ENCODE measurements at regions not wholly inside any gene's neighbourhood (a gene's known extent, or its start where the extent isn't known, plus 50 kb on each side); places are given as distances from the start of the nearest gene placed in this dataset.

GRCh38 chr7:22625251-22625650 lies 101.7 kb upstream of the IL6 start:
- DNase-seq (ENCODE audit: low read depth in 2 of 2) = no peak

- no peak for DNase-seq (ENCODE audit: low read depth in 2 of 2)
These were observed 102.2 kb upstream of the IL6 start for GRCh38 chr7:22624781-22625180.

- no peak for DNase-seq (ENCODE audit: low read depth in 2 of 2)
These were observed 104.7 kb upstream of the IL6 start for GRCh38 chr7:22622116-22622785.

GRCh38 chr7:22618528-22618927 lies 108.5 kb upstream of the IL6 start:
- DNase-seq (ENCODE audit: low read depth in 2 of 2) = no peak

GRCh38 chr7:22617166-22617565 lies 109.8 kb upstream of the IL6 start:
- DNase-seq (ENCODE audit: low read depth in 2 of 2) = no peak

- DNase-seq (ENCODE audit: low read depth in 2 of 2) = no peak
These were observed 113.5 kb upstream of the IL6 start for GRCh38 chr7:22613496-22613895.

GRCh38 chr7:22612776-22613175 lies 112.8 kb upstream of the STEAP1B start:
- DNase-seq (ENCODE audit: low read depth in 2 of 2) = no peak

GRCh38 chr7:22611758-22612079 lies 111.7 kb upstream of the STEAP1B start:
- DNase-seq (ENCODE audit: low read depth in 2 of 2) = no peak

GRCh38 chr7:22610951-22611757 lies 111.2 kb upstream of the STEAP1B start:
- no peak for DNase-seq (ENCODE audit: low read depth in 2 of 2)

- no peak for DNase-seq (ENCODE audit: low read depth in 2 of 2)
These were observed 110.3 kb upstream of the STEAP1B start for GRCh38 chr7:22610263-22610662.

GRCh38 chr7:22607180-22607579 lies 107.2 kb upstream of the STEAP1B start:
- no peak for DNase-seq (ENCODE audit: low read depth in 2 of 2)

GRCh38 chr7:22604246-22604645 lies 104.3 kb upstream of the STEAP1B start:
- no peak for DNase-seq (ENCODE audit: low read depth in 2 of 2)

- DNase-seq (ENCODE audit: low read depth in 2 of 2) = no peak
These were observed 102.0 kb upstream of the STEAP1B start for GRCh38 chr7:22601812-22602565.

- DNase-seq (ENCODE audit: low read depth in 2 of 2) = no peak
These were observed 101.4 kb upstream of the STEAP1B start for GRCh38 chr7:22601408-22601807.

- DNase-seq (ENCODE audit: low read depth in 2 of 2) = no peak
These were observed 101.0 kb upstream of the STEAP1B start for GRCh38 chr7:22601003-22601402.

GRCh38 chr7:22598318-22598920 lies 98.4 kb upstream of the STEAP1B start:
- no peak for DNase-seq (ENCODE audit: low read depth in 2 of 2)

GRCh38 chr7:22597844-22598243 lies 97.9 kb upstream of the STEAP1B start:
- DNase-seq (ENCODE audit: low read depth in 2 of 2) = no peak

- no peak for DNase-seq (ENCODE audit: low read depth in 2 of 2)
These were observed 96.9 kb upstream of the STEAP1B start for GRCh38 chr7:22596763-22597400.

GRCh38 chr7:22594020-22594419 lies 94.0 kb upstream of the STEAP1B start:
- DNase-seq (ENCODE audit: low read depth in 2 of 2) = no peak

- DNase-seq (ENCODE audit: low read depth in 2 of 2) = no peak
These were observed 91.3 kb upstream of the STEAP1B start for GRCh38 chr7:22591271-22591670.

- no peak for DNase-seq (ENCODE audit: low read depth in 2 of 2)
These were observed 89.7 kb upstream of the STEAP1B start for GRCh38 chr7:22589641-22590201.

- no peak for DNase-seq (ENCODE audit: low read depth in 2 of 2)
These were observed 88.4 kb upstream of the STEAP1B start for GRCh38 chr7:22588351-22588750.
